Activated CD8-positive, alpha-beta memory T cell treated with anti-CD3 and anti-CD28 coated beads, Interleukin-2, amount 50 U/mL, for 1 hour (primary cell): ENCODE measurements at regions not wholly inside any gene's neighbourhood (a gene's known extent, or its start where the extent isn't known, plus 50 kb on each side); places are given as distances from the start of the nearest gene placed in this dataset.
"Not testable (repeated sequence)": the region's sequence is repeated elsewhere in the genome, so short reads cannot be mapped to it uniquely, and the experiment has no call there.

ENCODE experiments used
- DNase-seq: peaks from one replicate; pipeline ENCODE4 v3.0.0-alpha.2; 2020; ENCODE audit errors: extremely low read depth

- DNase-seq, result peak; percentile 71
Observed at GRCh38 chr14:105999361-106000028, 473.1 kb downstream of the TMEM121 start.

GRCh38 chr14:106000029-106000511 is 473.7 kb downstream of the TMEM121 start:
- not testable (repeated sequence) for DNase-seq

- DNase-seq, result not testable (repeated sequence)
Observed at GRCh38 chr14:106001277-106001676, 474.9 kb downstream of the TMEM121 start.

GRCh38 chr14:106003351-106003750 is 477.0 kb downstream of the TMEM121 start:
- no peak for DNase-seq

GRCh38 chr14:106004937-106005795 is 478.8 kb downstream of the TMEM121 start:
- not testable (repeated sequence) for DNase-seq

GRCh38 chr14:106006043-106006442 is 479.7 kb downstream of the TMEM121 start:
- not testable (repeated sequence) for DNase-seq

- not testable (repeated sequence) for DNase-seq
Observed at GRCh38 chr14:106006716-106007115, 480.3 kb downstream of the TMEM121 start.

- DNase-seq, result no peak
Observed at GRCh38 chr14:106010783-106011182, 484.4 kb downstream of the TMEM121 start.

- peak; percentile 53 for DNase-seq
Observed at GRCh38 chr14:106011631-106012360, 485.4 kb downstream of the TMEM121 start.

GRCh38 chr14:106012361-106012725 is 486.0 kb downstream of the TMEM121 start:
- DNase-seq, result not testable (repeated sequence)

- DNase-seq, result no peak
Observed at GRCh38 chr14:106013879-106014376, 487.5 kb downstream of the TMEM121 start.

- DNase-seq, result not testable (repeated sequence)
Observed at GRCh38 chr14:106017952-106018351, 491.6 kb downstream of the TMEM121 start.

- DNase-seq, result no peak
Observed at GRCh38 chr14:106021832-106022231, 495.4 kb downstream of the TMEM121 start.

- DNase-seq, result not testable (repeated sequence)
Observed at GRCh38 chr14:106022648-106023047, 496.3 kb downstream of the TMEM121 start.

GRCh38 chr14:106023411-106023810 is 497.0 kb downstream of the TMEM121 start:
- DNase-seq, result no peak

- no peak for DNase-seq
Observed at GRCh38 chr14:106024983-106025604, 498.7 kb downstream of the TMEM121 start.

- no peak for DNase-seq
Observed at GRCh38 chr14:106026026-106026425, 499.6 kb downstream of the TMEM121 start.

GRCh38 chr14:106027759-106028158 is 501.4 kb downstream of the TMEM121 start:
- DNase-seq, result not testable (repeated sequence)

- no peak for DNase-seq
Observed at GRCh38 chr14:106029959-106030358, 503.6 kb downstream of the TMEM121 start.

- no peak for DNase-seq
Observed at GRCh38 chr14:106037380-106037779, 511.0 kb downstream of the TMEM121 start.

- no peak for DNase-seq
Observed at GRCh38 chr14:106038263-106038662, 511.9 kb downstream of the TMEM121 start.
